AG09319 (cell line): ENCODE measurements at regions not wholly inside any gene's neighbourhood (a gene's known extent, or its start where the extent isn't known, plus 50 kb on each side); places are given as distances from the start of the nearest gene placed in this dataset.
"Not testable (repeated sequence)": the region's sequence is repeated elsewhere in the genome, so short reads cannot be mapped to it uniquely, and the experiment has no call there.

Source experiments
- DNase-seq: peaks from one replicate; pipeline ENCODE4 v3.0.0-alpha.2; 2010; ENCODE audit warnings: low read depth; ENCODE audit errors: extremely low read depth
- CTCF ChIP-seq: IDR thresholded peaks from 2 replicates; pipeline ENCODE4 v1.5.1; 2011; ENCODE audit warnings: low read depth, mild to moderate bottlenecking, inconsistent platforms, low read length, moderate library complexity

- TF ChIP-seq CTCF: no peak
- no peak for DNase-seq
Observed at GRCh38 chr1:70720521-70720920, 309.5 kb downstream of the CTH start.

- DNase-seq: no peak
- TF ChIP-seq CTCF: no peak
Observed at GRCh38 chr1:70727886-70728489, 316.9 kb downstream of the CTH start.

- DNase-seq: not testable (repeated sequence)
Observed at GRCh38 chr1:70736518-70736917, 311.1 kb downstream of the PTGER3 start.

- DNase-seq: no peak
- no peak for TF ChIP-seq CTCF
Observed at GRCh38 chr1:70737125-70737524, 310.5 kb downstream of the PTGER3 start.

- DNase-seq: no peak
- TF ChIP-seq CTCF: no peak
Observed at GRCh38 chr1:70738624-70739023, 309.0 kb downstream of the PTGER3 start.

- peak; percentile 52 for TF ChIP-seq CTCF
- no peak for DNase-seq
Observed at GRCh38 chr1:70745199-70745598, 302.4 kb downstream of the PTGER3 start.

- DNase-seq: not testable (repeated sequence)
Observed at GRCh38 chr1:70746062-70746461, 301.6 kb downstream of the PTGER3 start.

GRCh38 chr1:70747123-70747522 lies 300.5 kb downstream of the PTGER3 start:
- DNase-seq: not testable (repeated sequence)

GRCh38 chr1:70751676-70752287 lies 295.8 kb downstream of the PTGER3 start:
- not testable (repeated sequence) for DNase-seq
